ENCODE measurements at regions not wholly inside any gene's neighbourhood (a gene's known extent, or its start where the extent isn't known, plus 50 kb on each side); places are given as distances from the start of the nearest gene placed in this dataset.

DNA sequence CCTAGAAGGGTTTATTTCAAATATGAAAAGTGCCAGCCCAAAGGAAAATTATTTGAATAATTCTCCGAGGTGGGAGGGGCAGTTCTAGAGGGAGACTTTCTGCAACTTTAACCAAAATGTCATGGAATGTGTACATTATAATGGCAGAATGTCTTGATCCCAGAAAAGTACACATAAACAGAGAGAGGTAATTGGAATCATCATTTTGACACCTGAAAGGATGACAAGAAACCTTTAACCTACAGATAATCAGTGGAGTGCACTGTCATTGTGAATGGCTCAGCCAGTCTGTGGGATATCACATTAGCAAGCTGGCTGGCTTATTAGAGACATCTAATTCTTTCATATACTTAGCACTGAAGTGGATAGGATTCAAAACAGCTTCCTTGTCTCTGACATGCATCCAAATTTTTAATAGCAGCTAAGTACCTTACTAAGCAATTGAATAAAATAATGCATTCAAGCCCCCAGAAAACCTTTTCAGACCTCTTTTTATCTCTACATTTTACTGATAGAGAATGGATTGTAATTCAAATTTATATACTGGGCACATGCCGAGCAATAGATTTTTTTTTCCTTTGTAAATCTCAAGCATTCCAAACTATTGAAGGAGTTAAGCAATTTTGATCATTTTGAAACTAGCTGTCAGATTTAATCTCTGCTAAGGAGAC is 468.6 kb downstream of the COG6 start:
- no peak for DNase-seq

DNA sequence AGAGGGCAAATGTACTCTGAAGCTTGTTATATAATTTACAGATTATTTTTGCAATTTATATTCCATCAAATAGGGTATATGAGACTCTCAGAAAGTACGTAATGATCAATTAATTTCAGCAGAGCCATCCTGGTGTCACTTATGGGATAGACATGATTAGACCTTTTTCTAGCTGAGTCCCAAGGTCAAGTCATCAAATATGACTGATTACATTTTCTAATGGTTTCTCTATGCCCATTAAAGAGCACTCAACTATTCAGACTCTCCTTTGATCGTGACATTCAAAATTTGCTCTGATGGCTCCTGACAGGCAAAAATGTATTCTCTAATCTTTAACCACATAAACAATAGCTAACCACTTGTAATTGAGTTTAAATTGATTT is 469.2 kb downstream of the COG6 start:
- DNase-seq: no peak

DNA sequence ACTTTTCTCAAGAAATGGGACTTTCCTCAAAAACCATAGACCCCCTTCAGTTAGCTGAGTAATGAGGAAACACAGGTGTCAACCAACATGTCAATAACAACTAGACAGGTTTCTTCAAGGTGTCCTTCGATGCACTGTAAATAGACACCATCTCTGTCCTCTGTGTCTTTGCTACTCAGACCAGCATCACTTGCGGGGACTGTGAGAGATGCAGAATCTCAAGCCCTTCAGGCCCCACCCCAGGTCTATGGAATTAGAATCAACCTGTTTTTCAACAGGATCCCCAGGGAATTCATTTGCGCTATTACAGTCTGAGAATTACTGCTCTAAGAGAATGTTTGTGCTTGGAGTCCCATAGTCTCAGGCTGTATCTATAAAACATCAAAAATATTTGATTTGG is 469.9 kb downstream of the COG6 start:
- no peak for DNase-seq

DNA sequence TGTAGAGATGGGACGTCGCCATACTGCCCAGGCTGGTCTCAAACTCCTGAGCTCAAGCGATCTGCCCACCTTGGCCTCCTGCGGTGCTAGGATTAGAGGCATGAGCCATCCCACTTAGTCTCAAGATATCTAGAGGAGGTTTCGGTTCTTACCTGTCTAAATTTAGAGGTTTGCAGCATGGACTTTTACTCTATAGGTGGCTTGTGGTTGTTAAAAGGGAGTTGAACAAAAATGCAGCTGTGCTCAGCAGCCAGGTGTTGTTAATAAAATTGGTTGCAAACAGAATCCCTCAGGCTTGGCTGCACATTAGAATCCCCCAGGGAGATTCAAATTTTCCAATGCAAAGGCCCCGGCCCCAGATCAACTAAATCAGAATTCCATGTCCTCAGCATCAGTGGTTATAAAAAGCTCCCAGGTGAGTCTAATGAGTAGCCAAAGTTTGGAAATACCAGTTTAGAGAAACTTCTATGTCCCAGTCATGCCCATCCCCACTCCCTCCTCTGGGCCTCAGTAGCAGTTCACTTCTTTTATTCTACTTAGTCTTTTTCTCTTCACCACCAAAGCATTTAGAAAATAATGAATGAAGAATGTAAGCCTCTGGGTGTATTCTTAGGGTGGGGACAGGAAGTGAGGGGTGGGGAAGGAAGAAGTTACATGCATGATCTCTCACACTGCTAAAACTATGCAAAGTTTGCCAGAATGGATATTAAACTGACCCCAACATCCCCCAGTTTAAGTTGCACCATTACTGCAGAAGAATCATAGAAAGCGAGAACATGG is 471.0 kb downstream of the COG6 start:
- no peak for DNase-seq

DNA sequence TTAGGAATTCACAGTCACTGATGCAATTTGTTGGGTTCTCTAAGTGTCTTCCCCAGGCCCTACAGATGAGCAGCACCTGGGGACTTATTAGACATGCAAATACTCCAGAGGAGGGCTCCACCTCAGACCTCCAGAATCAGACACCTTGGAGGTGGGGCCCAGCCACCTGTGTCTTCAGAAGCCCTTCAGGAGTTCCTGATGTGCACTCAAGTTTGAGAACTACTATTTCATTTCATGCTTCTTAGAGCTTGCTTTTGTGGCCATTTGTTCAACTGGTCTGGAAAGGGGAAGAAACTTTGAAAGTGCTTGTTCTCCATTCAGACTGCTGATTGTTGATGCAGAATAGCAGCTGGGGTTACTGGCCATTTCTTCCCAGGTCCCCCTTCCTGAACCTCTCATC is 472.0 kb downstream of the COG6 start:
- DNase-seq: no peak

DNA sequence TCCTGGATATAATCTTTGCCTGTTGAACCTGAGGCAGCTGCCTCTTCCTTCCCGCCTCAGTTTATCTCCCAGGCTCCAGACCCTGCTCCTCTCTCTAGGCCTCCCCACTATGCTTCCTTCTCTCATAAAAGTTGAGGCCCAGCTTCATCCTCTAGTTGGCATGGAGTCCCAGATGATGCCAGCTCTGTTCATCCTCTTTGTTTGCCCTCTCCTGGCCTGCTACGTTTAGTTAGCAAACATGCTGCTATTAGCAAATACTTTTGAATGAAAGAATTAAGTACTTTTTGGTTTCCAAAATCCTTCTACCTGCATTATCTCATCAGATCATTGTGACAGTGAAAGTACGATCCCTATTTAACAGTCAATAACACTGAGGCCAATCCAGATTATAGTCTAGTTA is 472.5 kb downstream of the COG6 start:
- DNase-seq: no peak

DNA sequence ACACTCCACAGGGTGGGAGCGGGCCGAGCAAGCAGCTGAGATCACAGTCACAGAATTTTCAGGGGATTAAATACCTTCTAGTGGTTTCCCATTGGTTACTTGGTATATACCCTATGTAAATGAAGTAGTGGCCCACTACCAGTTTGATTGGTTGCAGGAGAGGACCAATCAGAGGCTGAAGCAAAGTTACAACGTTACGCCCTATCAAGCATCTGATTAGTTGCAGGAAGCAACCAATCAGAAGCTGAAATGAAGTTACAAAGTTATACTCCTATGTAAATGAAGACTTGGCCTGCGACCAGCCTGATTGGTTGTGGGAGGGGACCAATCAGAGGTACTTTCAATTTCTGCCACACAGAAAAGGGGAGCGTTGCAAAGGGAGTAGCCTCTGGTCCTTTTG is 474.0 kb downstream of the COG6 start:
- no peak for DNase-seq

DNA sequence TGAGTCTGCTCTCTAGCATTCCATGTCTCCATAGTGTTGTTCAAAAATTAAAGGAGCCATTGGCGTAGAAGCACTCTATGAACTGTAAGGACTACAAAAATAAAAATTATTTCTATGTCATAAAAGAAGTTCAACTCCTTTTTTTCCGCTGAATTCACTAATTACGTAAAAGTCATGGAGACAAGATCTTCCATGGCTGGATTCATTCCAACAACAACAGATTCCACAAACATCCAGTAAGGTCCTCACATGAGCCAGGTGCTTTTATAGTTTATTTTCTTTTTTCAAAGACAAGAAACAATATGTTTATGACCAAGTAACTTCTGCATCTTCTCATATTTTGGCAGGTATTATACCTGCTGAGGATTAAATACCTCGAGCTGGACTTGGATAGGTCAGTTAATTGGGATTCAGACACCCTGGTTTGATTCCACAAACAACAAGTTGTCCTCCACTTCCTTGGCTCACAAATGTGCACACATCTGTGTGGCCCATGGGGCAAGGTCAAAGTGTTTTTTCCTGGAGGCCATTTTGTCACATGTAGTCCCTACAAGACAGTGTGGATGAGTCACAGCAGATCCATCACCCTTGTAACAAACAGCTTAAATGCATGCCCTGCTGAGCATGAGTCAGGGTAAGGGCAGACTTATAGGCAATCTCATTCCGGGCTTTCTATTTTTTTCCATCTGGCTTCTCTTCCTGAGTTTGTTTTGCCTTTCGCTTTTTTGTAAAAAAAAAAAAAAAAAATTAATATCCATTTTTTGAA is 475.6 kb downstream of the COG6 start:
- DNase-seq: no peak

DNA sequence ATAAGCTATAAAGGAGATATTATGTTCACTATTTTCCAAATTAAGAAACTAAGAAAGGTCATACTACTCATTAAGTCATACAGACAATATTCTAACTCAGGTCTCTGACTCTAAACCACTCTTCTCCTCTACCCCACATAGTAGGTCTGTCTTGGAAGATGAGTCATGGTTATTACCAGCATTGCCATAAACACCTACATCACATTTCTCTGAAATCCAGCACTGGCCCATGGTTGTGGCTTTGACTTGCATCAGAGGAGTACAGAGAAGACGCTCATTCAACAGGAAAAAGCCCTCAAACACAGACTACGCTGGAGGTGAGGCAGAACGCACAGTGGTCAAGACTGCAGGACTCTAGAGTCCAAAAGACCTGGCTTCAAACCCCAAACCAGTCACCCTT is 476.8 kb downstream of the COG6 start:
- DNase-seq: no peak

DNA sequence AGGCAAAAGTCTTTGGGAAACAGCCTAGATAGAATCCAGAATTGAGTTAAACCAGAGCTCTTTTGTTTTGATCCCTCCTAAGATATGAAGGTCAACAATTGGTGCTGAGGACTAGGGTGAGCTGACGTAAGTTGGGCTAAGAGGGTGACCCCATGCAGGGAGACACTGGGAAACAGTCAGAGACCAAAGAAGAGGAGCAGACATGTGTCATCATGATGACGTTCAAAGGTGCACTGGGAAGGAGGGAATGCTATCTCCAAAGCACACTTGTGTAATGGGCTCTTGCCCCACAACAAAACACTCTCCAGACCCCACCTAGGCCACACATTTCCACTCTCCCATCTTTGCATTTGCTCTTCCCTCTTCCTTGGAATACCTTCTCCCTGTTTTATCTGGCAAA is 481.4 kb downstream of the COG6 start:
- no peak for DNase-seq

DNA sequence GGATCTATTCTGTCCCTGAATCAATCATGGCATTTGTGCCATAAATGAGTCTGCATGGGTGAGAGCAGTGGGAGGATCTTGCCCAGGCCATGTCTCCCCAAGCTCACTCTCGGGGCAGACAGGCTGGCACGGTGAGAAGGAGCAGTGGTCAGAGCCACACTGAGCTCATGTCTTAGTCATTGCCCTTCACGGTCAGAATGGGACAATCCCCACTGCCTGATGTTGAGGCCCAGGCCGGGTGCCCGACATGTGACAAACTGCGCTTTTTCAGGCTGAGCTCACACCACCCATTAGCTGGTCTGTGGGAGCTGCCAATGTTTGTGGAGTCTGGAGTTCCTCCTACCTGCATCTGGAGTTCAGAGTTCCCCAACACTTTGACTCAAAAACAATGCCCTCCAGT is 481.9 kb downstream of the COG6 start:
- no peak for DNase-seq

DNA sequence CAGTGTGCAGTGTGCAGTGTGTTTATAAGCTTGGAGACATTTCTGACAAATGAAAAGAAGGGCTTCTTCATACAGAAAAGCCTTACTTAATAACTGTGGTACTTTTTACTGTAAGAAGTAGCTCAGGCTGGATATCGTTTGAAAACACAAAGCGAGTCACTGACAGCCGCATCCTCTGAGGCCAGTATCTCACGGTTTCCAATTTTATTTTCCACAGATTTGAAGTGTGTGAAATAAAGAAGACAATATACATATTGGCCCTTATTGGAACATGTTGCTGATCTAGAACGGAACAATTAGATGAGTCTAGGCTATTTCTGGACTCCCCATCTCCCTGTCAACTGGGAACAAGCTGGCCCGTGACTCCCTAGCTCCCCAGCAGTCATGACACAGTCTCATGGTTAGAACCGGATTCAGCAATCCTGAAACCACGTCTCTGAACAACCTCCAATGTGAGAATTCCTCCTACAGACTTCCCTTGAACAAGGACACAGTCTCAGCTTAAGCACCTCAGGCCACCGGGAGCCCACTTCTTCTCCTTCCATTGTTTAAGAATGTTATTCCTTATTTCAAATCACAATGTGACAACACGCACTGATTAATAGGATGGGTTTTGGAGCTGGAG is 484.5 kb downstream of the COG6 start:
- DNase-seq: no peak

DNA sequence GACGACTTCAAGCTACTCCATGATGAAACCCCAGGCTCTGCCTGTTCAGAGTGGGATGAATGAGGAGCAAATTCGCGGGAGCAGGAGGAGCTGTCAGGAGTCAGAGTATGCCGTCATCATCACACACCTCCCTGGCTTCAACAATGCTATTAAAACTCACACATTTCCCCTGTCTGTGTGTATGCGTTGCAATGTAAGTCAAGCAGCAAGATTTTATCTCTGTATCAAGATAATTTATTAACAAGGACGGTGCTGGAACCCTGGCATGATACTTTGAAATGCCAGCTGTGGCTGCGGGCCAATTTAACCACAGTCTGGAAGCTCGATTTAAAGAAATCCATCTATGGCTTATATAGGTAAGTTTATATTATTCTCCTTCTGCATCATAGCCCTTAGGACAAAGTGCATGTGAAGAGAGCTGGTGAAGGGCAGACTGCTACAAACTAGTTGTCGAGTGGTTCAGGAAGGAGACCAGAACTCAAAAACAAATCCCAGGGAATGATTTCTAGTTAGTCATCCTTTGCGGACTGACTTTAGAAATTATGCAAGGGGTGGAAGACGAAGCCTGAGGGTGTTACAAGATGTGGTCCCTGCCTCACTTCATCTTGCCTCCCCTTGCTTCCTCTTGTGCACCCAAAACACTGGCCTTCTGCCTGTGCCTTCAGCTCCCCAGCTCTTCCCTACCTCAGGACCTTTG is 486.5 kb downstream of the COG6 start:
- DNase-seq: no peak

DNA sequence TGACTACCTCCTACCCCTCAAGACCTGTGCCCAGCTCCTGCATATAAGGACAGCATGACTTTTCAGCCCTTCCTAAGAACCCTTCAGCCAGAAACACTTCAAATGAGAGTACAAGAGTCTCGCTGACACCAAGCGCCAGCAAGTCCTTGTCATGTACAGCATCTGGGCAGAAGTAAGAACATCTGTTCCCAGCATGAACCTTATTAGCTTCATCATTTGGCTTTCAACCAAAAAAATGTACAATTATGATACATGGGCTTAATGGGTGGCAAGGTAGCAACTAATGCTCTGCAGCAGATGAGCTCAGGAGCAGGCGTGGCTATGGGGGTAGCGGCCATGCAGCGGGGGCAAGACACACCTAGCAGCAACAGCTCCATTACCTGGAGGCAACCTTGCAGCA is 487.6 kb downstream of the COG6 start:
- DNase-seq: no peak

DNA sequence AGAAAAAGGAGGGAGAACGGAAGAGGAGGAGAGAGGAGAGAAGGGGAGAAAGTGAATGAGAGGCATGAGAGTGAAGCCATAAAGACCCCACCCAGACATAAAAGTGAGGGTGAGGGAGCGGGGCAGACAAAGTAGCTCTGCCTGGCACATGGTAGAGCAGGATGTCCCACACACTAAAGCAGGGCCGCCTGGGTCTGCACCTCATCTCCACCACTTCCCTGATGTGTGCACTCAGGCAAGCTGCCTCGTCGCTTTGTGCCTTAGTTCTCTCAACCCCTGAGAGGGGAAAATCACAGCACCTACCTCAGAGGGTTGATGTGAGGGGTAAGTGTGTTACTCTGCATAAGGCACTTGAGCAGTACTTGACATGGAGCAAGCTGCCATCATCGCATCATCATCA is 488.1 kb downstream of the COG6 start:
- no peak for DNase-seq

DNA sequence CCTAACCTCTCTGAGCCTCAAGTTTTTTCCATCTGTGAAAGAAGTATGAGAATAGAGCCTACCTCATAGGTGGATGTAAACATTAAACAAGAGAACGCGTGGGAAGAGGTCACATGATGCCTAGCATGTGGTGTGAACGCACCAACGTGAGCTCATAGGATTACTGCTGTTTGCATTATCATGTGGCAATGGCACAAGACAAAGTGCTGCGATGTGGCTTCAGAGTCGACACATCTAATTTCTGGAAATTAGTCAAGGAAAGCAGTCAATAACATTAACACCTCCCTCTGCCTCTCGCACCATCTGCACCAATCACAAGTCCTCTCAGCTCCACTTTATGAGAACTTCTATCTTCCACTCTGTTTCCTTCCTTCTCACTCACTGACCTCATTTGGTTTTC is 489.7 kb downstream of the COG6 start:
- no peak for DNase-seq

DNA sequence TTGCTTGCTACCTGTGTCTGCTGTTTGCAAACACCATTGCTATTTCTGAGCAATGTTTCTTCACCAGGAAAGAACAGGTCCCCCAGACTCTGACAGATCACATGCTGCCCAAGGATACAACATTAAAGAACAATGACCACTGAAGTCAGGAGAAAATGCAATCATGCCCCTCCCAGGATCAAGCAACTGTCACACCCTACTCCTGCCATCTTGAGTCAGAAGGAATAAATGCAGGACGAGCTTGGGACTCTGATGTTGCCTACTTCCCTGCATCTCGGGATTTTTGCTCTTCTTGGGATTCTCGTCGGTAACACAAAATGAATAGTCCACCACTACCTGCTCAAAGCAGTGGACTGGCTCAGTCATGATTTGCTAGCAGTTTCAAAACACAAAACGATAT is 490.6 kb downstream of the COG6 start:
- DNase-seq: no peak

DNA sequence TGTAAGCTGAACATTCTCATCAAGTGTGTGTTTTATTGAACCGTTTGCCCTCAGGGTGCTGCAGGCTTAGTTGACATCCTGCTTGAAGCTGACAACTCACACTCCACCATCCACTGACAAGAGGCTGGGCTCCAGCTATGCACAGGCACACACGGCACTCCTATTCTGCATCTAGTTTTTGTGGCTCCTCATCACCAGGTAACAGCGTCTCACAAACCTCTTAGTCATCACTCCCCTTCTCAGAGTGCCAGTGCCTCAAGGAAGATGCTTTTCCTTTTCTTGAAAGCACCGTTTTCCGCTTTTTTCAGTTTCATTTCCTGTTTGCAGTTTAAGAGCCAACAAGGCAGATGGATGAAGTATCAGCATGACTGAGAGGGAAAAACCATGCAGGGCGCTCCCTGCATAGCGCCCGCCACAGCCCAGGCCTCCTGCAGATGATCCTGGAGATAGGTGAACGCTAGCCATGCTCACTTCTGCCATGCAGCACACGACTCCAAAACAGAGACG is 491.2 kb downstream of the COG6 start:
- no peak for DNase-seq

DNA sequence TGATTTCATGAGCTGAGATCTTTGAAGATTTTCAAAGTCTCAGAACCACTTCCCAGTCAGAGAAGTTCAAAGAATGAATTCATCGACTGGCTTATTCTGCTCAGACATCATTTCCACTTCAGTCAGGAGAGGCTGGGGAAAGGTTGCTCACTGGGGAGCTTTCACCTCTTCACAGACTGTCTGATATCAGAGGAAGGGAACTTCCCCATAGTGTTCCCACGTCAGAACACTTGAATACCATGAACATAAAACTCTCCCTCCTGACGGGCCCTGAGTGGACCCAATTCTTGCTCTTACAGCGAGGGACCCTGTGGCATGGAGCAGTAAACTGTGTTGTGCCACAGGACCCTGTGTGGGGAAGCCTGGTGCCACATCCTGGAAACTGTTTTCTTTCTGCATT is 492.6 kb downstream of the COG6 start:
- no peak for DNase-seq

DNA sequence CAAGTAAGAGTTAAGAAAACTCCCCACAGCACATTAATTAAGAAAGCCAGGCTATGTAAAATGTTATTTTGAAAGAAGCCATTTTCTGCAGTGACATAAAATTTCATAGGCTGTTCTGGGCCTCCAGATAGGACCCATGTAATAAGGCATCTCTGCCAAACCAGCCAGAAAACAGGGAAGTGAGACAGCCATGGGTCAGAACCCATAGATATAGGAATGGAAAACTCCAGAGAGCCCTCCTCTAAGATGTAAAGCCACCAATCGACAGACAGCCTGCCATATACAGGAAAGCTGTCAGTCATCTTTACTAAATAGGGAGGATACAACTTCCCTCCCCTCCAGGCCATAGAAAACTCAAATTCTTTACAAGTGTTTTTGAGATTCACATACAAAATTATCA is 493.3 kb downstream of the COG6 start:
- DNase-seq: no peak

DNA sequence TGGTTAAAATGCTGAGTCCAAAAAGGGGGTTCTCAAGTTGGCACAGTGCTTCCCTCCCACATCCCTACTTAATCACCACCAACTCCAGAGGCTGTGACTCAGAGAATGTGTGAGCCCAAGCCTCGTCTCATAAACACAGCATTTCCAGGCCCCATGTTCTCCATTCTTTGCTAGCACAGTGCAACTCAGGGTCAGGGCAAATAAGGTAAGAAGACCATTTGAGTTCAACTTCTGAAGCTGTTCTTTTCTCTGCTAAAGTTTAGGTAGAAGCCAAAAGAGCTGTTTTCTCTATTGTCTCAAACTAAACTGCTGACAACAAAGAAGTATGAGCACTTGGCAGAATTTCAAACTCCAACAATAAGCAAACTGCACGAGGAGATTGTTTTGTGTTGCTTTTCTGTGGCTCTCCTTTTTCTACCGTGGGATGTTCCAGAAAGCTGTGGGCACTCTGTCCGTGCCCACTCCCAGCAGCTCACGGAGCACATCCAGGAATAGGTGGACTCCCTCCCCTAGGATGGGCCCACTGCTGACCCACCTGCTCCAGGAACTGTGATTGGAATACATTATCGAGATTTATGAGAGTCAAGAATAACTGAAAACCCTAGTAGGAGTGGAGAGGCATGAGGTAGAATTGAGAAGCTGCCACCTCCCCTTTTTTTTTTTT is 494.3 kb downstream of the COG6 start:
- peak in 1 of 2 donors; percentile 25 for DNase-seq

DNA sequence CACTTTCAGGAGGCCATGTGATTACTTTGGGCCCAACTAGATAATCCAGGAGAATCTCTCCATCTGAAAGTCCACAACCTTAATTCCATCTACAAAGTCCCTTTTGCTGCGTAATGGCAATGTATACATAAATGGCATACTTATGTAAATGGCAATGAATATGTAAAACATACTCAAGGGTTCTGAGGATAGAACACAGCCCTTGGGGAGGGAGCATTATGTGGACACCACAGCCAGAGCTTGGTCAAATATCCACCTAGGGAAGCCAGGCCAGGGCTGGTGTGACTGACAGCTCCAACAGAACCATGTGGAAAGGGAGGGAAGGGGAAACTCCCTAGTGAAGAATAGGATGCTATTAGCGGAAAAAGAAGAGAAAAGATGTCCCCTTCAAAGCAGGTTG is 496.2 kb downstream of the COG6 start:
- DNase-seq: no peak
